PC-9 (cell line): ENCODE measurements at regions not wholly inside any gene's neighbourhood (a gene's known extent, or its start where the extent isn't known, plus 50 kb on each side); places are given as distances from the start of the nearest gene placed in this dataset.

Experiments used
- BruUV-seq: library from RNA; stranded (reverse); fragments of 400-500 nt; replicated peaks from 2 replicates; lab custom pipeline; 2021; lab: Mats Ljungman, UMichigan
- CTCF ChIA-PET: fragments of 300-600 bp; sonication (Branson Sonifier 250); formaldehyde crosslinking; loops from one replicate; lab custom pipeline; 2022; ENCODE audit warnings: antibody characterized with exemption; lab: Charles Lee
- POLR2A ChIA-PET: fragments of 300-600 bp; sonication (Branson Sonifier 250); formaldehyde crosslinking; loops from one replicate; lab custom pipeline; 2022; ENCODE audit warnings: antibody characterized with exemption; ENCODE audit not compliant: unreplicated experiment; lab: Charles Lee
- DNase-seq, 2 experiments: peaks; one replicate each; pipeline versions ENCODE4 v3.0.0 to v3.0.0-alpha.2; 2015 to 2022; ENCODE audit warnings: mixed read lengths in 1 of 2
- H2AFZ ChIP-seq: fragments of 200-600 bp; sonication (generic); 2 replicates; pipeline ENCODE4 v1.8.1; 2017; ENCODE audit warnings: antibody characterized with exemption
- H3F3A ChIP-seq: fragments of 200-600 bp; sonication (generic); 2 replicates; pipeline ENCODE4 v1.8.1; 2017; ENCODE audit warnings: antibody characterized with exemption, mild to moderate bottlenecking, low read depth; ENCODE audit not compliant: insufficient read depth
- H3K27ac ChIP-seq: fragments of 200-600 bp; sonication (generic); 2 replicates; pipeline ENCODE4 v1.6.1; 2016; ENCODE audit warnings: mixed run types
- H3K27me3 ChIP-seq: fragments of 200-600 bp; sonication (generic); 2 replicates; pipeline ENCODE4 v1.6.1; 2016; ENCODE audit warnings: low read depth, mixed run types; ENCODE audit not compliant: insufficient read depth
- H3K36me3 ChIP-seq: fragments of 200-600 bp; sonication (generic); 2 replicates; pipeline ENCODE4 v1.6.1; 2016; ENCODE audit warnings: low read depth, mixed run types
- H3K4me1 ChIP-seq: fragments of 200-600 bp; sonication (generic); replicated peaks from 2 replicates; pipeline ENCODE4 v1.6.1; 2016; ENCODE audit warnings: mixed run types; ENCODE audit not compliant: insufficient read depth
- H3K4me2 ChIP-seq: fragments of 200-600 bp; sonication (generic); 2 replicates; pipeline ENCODE4 v1.6.1; 2017; ENCODE audit warnings: mixed run types
- H3K4me3 ChIP-seq: fragments of 200-600 bp; sonication (generic); 2 replicates; pipeline ENCODE4 v1.6.1; 2016; ENCODE audit warnings: mixed run types
- H3K79me2 ChIP-seq: fragments of 200-600 bp; sonication (generic); 2 replicates; pipeline ENCODE4 v1.6.1; 2017; ENCODE audit warnings: low read depth, mixed run types
- H3K9me2 ChIP-seq: fragments of 200-600 bp; sonication (generic); 2 replicates; pipeline ENCODE4 v1.8.1; 2017; ENCODE audit warnings: mild to moderate bottlenecking; ENCODE audit not compliant: insufficient read depth
- H3K9me3 ChIP-seq: fragments of 200-600 bp; sonication (generic); 2 replicates; pipeline ENCODE4 v1.8.1; 2016; ENCODE audit warnings: low read depth; ENCODE audit not compliant: insufficient read depth
- H4K20me1 ChIP-seq: fragments of 200-600 bp; sonication (generic); 2 replicates; pipeline ENCODE4 v1.8.1; 2017; ENCODE audit not compliant: insufficient read depth
- CTCF ChIP-seq: fragments of 200-600 bp; sonication (generic); conservative IDR thresholded peaks from 2 replicates; pipeline ENCODE4 v1.6.1; 2017; ENCODE audit warnings: mixed run types, antibody characterized with exemption, mild to moderate bottlenecking, moderate library complexity
- EZH2 ChIP-seq: fragments of 200-600 bp; sonication (generic); IDR thresholded peaks from 2 replicates; pipeline ENCODE4 v1.8.0; 2017; ENCODE audit warnings: antibody characterized with exemption, low read depth
- intact Hi-C: fragments of 100-400 bp; cut with micrococcal nuclease; formaldehyde crosslinking; loops from one replicate; pipeline ENCODE4 v1.10.0; 2022; ENCODE audit not compliant: unreplicated experiment

GRCh38 chr10:131437556-131438475, 126.3 kb upstream of the TCERG1L start:
- Histone ChIP-seq H3K4me3 (no peak overlapping the region), H3K27me3 (peaks cover 92% of the 10 kb centered on the region), H4K20me1 (no peaks in the 10 kb centered on the region), H3K79me2 (no peaks in the 10 kb centered on the region), H2AFZ (no peak overlapping the region), H3K4me2 (no peak overlapping the region), H3K9me2 (no peaks in the 10 kb centered on the region), H3K4me1 (no peaks in the 10 kb centered on the region), H3K9me3 (no peaks in the 10 kb centered on the region), H3K27ac (no peak overlapping the region), H3F3A (no peaks in the 10 kb centered on the region), H3K36me3 (no peaks in the 10 kb centered on the region)
- BruUV-seq, result no TSS peak
- no peak for DNase-seq
- TF ChIP-seq EZH2, result no peak
- TF ChIP-seq CTCF, result no peak
- intact Hi-C loops, result no loop called here
- ChIA-PET POLR2A (no interaction called here), CTCF (no interaction called here)

DNA sequence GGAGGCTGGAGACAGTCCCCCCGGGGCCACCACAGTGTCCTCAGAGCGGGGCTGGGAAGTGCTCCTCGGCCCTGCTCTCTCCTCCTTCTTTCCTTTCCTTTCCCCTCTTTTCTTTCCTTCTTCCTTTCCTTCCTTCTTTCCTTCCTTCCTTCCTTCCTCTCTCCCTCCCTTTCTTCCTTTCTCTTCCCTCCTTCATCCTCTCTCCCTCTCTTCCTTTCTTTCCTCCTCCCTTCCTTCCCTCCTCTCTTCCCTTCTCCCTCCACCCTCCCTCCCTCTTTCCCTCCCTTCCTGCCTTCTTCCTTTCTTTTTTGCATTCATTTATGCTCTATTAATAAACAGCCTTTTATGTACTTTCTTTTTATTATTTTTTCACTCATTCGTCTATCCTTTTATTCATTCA, 127.1 kb upstream of the TCERG1L start:
- intact Hi-C loops, result no loop called here
- no peak overlapping the region for H2AFZ ChIP-seq
- H3F3A ChIP-seq, result no peaks in the 10 kb centered on the region
- CTCF ChIA-PET, result no interaction called here
- H3K9me2 ChIP-seq, result no peaks in the 10 kb centered on the region
- no peak overlapping the region for H3K4me3 ChIP-seq
- TF ChIP-seq CTCF (no peak), EZH2 (no peak)
- no peak overlapping the region for H3K4me2 ChIP-seq
- peaks cover 92% of the 10 kb centered on the region for H3K27me3 ChIP-seq
- H3K9me3 ChIP-seq, result no peaks in the 10 kb centered on the region
- no peaks in the 10 kb centered on the region for H3K4me1 ChIP-seq
- H3K36me3 ChIP-seq, result no peaks in the 10 kb centered on the region
- POLR2A ChIA-PET, result no interaction called here
- no peaks in the 10 kb centered on the region for H3K79me2 ChIP-seq
- H4K20me1 ChIP-seq, result no peaks in the 10 kb centered on the region
- H3K27ac ChIP-seq, result no peak overlapping the region
- DNase-seq, result no peak
- BruUV-seq, result no TSS peak

DNA sequence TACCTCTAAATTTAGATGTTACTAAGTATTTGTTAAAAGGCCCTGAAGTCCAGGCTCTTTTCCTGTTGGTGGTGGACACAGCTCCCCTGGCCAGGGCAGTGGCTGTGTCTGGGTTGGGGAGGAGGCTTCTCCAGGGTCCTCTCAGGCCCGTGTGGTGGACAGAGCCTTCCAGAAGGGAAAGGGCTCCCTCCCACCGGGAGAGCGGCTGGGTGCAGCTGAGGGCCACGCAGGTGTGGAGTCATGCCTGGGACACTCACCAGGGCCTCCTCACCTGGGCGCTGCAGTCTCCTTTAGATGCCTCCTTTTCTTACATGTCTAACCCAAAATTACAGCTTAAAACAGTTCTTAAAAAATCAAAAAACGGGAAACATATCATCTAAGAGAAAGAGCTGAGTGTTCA, 128.2 kb upstream of the TCERG1L start:
- peaks cover 84% of the 10 kb centered on the region for H3K27me3 ChIP-seq
- CTCF ChIA-PET, result no interaction called here
- BruUV-seq, result no TSS peak

More for the DNA sequence above, 128.2 kb upstream of the TCERG1L start:
- no peaks in the 10 kb centered on the region for H3K4me1 ChIP-seq
- H4K20me1 ChIP-seq, result no peaks in the 10 kb centered on the region
- H3K9me2 ChIP-seq, result no peaks in the 10 kb centered on the region
- no peaks in the 10 kb centered on the region for H3K9me3 ChIP-seq
- no peak overlapping the region for H3K4me3 ChIP-seq
- H3K4me2 ChIP-seq, result no peak overlapping the region
- no peak overlapping the region for H2AFZ ChIP-seq
- no peak for DNase-seq
- H3K79me2 ChIP-seq, result no peaks in the 10 kb centered on the region
- H3K36me3 ChIP-seq, result no peaks in the 10 kb centered on the region
- no peak overlapping the region for H3K27ac ChIP-seq
- H3F3A ChIP-seq, result no peaks in the 10 kb centered on the region
- no peak for TF ChIP-seq CTCF
- TF ChIP-seq EZH2, result no peak
- intact Hi-C loops, result no loop called here
- POLR2A ChIA-PET, result no interaction called here
